Choroid plexus epithelial cell (primary cell): ENCODE measurements at regions not wholly inside any gene's neighbourhood (a gene's known extent, or its start where the extent isn't known, plus 50 kb on each side); places are given as distances from the start of the nearest gene placed in this dataset.

Experiments
- DNase-seq: peaks from one replicate; pipeline ENCODE4 v3.0.0-alpha.2; 2010; ENCODE audit warnings: low read depth
- H3K4me3 ChIP-seq: 2 replicates; pipeline ENCODE4 v1.5.1; 2011; ENCODE audit warnings: low read depth, mild to moderate bottlenecking, control low read depth, low read length, moderate library complexity
- CTCF ChIP-seq: conservative IDR thresholded peaks from 2 replicates; pipeline ENCODE4 v1.5.1; 2011; ENCODE audit warnings: low read depth, mild to moderate bottlenecking, control low read depth, inconsistent platforms, low read length, moderate library complexity

- H3K4me3 ChIP-seq: no peak overlapping the region
- no peak for TF ChIP-seq CTCF
- no peak for DNase-seq
Measured at GRCh38 chr5:52041842-52042241, 658.6 kb downstream of the ISL1 start.

GRCh38 chr5:52043137-52043536, 659.9 kb downstream of the ISL1 start:
- no peak for DNase-seq
- TF ChIP-seq CTCF: no peak
- no peak overlapping the region for H3K4me3 ChIP-seq

GRCh38 chr5:52043543-52043942, 660.3 kb downstream of the ISL1 start:
- no peak for DNase-seq
- no peak overlapping the region for H3K4me3 ChIP-seq
- TF ChIP-seq CTCF: no peak

- no peak for DNase-seq
- no peak overlapping the region for H3K4me3 ChIP-seq
- no peak for TF ChIP-seq CTCF
Measured at GRCh38 chr5:52051759-52052158, 668.5 kb downstream of the ISL1 start.

- DNase-seq: no peak
- no peak overlapping the region for H3K4me3 ChIP-seq
- TF ChIP-seq CTCF: no peak
Measured at GRCh38 chr5:52063186-52063585, 679.9 kb downstream of the ISL1 start.

GRCh38 chr5:52065182-52065581, 681.9 kb downstream of the ISL1 start:
- H3K4me3 ChIP-seq: no peak overlapping the region
- no peak for DNase-seq
- no peak for TF ChIP-seq CTCF

- no peak overlapping the region for H3K4me3 ChIP-seq
- no peak for DNase-seq
- no peak for TF ChIP-seq CTCF
Measured at GRCh38 chr5:52069997-52070396, 686.7 kb downstream of the ISL1 start.
